GM19468 (cell line): ENCODE measurements at regions not wholly inside any gene's neighbourhood (a gene's known extent, or its start where the extent isn't known, plus 50 kb on each side); places are given as distances from the start of the nearest gene placed in this dataset.
"Not testable (repeated sequence)": the region's sequence is repeated elsewhere in the genome, so short reads cannot be mapped to it uniquely, and the experiment has no call there.

Source experiments
- ATAC-seq: cut with Tn5 transposase; IDR thresholded peaks from one replicate; pipeline ENCODE4 v1.9.1; 2021; ENCODE audit warnings: mild to moderate bottlenecking, moderate library complexity, moderate number of reproducible peaks; ENCODE audit not compliant: unreplicated experiment; ENCODE audit errors: extremely low read depth

GRCh38 chr5:152686931-152687330 is 281.9 kb upstream of the NMUR2 start:
- ATAC-seq = no peak

GRCh38 chr5:152688561-152689249 is 283.6 kb upstream of the NMUR2 start:
- no peak for ATAC-seq

- ATAC-seq = no peak
Measured at GRCh38 chr5:152689250-152689711, 284.2 kb upstream of the NMUR2 start.

GRCh38 chr5:152694231-152694630 is 289.2 kb upstream of the NMUR2 start:
- no peak for ATAC-seq

- no peak for ATAC-seq
Measured at GRCh38 chr5:152701305-152701949, 296.3 kb upstream of the NMUR2 start.

- ATAC-seq = no peak
Measured at GRCh38 chr5:152704286-152704685, 299.2 kb upstream of the NMUR2 start.

- no peak for ATAC-seq
Measured at GRCh38 chr5:152711801-152712388, 306.8 kb upstream of the NMUR2 start.

GRCh38 chr5:152717393-152717792 is 312.3 kb upstream of the NMUR2 start:
- ATAC-seq = no peak

- ATAC-seq = no peak
Measured at GRCh38 chr5:152723482-152723881, 318.4 kb upstream of the NMUR2 start.

- ATAC-seq = no peak
Measured at GRCh38 chr5:152730176-152730575, 325.1 kb upstream of the NMUR2 start.

- ATAC-seq = no peak
Measured at GRCh38 chr5:152736906-152737305, 331.8 kb upstream of the NMUR2 start.

- no peak for ATAC-seq
Measured at GRCh38 chr5:152739916-152740315, 334.8 kb upstream of the NMUR2 start.

- not testable (repeated sequence) for ATAC-seq
Measured at GRCh38 chr5:152741126-152741525, 336.0 kb upstream of the NMUR2 start.

- not testable (repeated sequence) for ATAC-seq
Measured at GRCh38 chr5:152787709-152788217, 382.7 kb upstream of the NMUR2 start.

- no peak for ATAC-seq
Measured at GRCh38 chr5:152801886-152802285, 396.8 kb upstream of the NMUR2 start.

- no peak for ATAC-seq
Measured at GRCh38 chr5:152804179-152804578, 399.1 kb upstream of the NMUR2 start.

GRCh38 chr5:152811988-152812387 is 406.9 kb upstream of the NMUR2 start:
- no peak for ATAC-seq

- ATAC-seq = no peak
Measured at GRCh38 chr5:152813526-152813925, 408.4 kb upstream of the NMUR2 start.

- ATAC-seq = no peak
Measured at GRCh38 chr5:152819891-152820290, 414.8 kb upstream of the NMUR2 start.

GRCh38 chr5:152824316-152824715 is 419.2 kb upstream of the NMUR2 start:
- ATAC-seq = no peak

GRCh38 chr5:152838241-152838786 is 433.2 kb upstream of the NMUR2 start:
- ATAC-seq = no peak
